ENCODE measurements at regions not wholly inside any gene's neighbourhood (a gene's known extent, or its start where the extent isn't known, plus 50 kb on each side); places are given as distances from the start of the nearest gene placed in this dataset.

GRCh38 chr6:138688580-138688979 is 85.0 kb upstream of the CCDC28A start:
- no peaks in the 10 kb centered on the region for H3K4me1 ChIP-seq (ENCODE audit: low read depth)
- DNase-seq (no peak), ATAC-seq (no peak)
- no peak overlapping the region for H3K4me3 ChIP-seq
- no peaks in the 10 kb centered on the region for H3K36me3 ChIP-seq (ENCODE audit: low read depth)
- intact Hi-C loops (cut with DNase I, micrococcal nuclease): no loop called here
- TF ChIP-seq CTCF (IDR thresholded peaks at IDR 0.05): no peak
- H3K9me3 ChIP-seq: no peaks in the 10 kb centered on the region

GRCh38 chr6:138689849-138690248 is 83.7 kb upstream of the CCDC28A start:
- Histone ChIP-seq H3K36me3 (ENCODE audit: low read depth) (no peaks in the 10 kb centered on the region), H3K4me3 (no peak overlapping the region), H3K9me3 (no peaks in the 10 kb centered on the region), H3K4me1 (ENCODE audit: low read depth) (no peaks in the 10 kb centered on the region)
- no peak for TF ChIP-seq CTCF (IDR thresholded peaks at IDR 0.05)
- DNase-seq (no peak), ATAC-seq (no peak)
- intact Hi-C loops (cut with DNase I, micrococcal nuclease): loop anchor here in 1 of 2 donors (10.0 kb wide), 1 partner anchor 75 kb away; no protein-coding TSS in a partner anchor

GRCh38 chr6:138690975-138691594 is 82.5 kb upstream of the CCDC28A start:
- intact Hi-C loops (cut with DNase I, micrococcal nuclease): loop anchor here in 1 of 2 donors (10.0 kb wide), 1 partner anchor 74 kb away; no protein-coding TSS in a partner anchor
- no peaks in the 10 kb centered on the region for H3K9me3 ChIP-seq
- H3K36me3 ChIP-seq (ENCODE audit: low read depth): no peaks in the 10 kb centered on the region
- H3K4me1 ChIP-seq (ENCODE audit: low read depth): no peaks in the 10 kb centered on the region
- H3K4me3 ChIP-seq: no peak overlapping the region
- ATAC-seq (no peak), DNase-seq (no peak)
- no peak for TF ChIP-seq CTCF (IDR thresholded peaks at IDR 0.05)

GRCh38 chr6:138691595-138692057 is 81.9 kb upstream of the CCDC28A start:
- DNase-seq (peak in 1 of 3 donors; percentile 7), ATAC-seq (peak; percentile 1)
- Histone ChIP-seq H3K9me3 (no peaks in the 10 kb centered on the region), H3K4me1 (ENCODE audit: low read depth) (no peaks in the 10 kb centered on the region), H3K36me3 (ENCODE audit: low read depth) (no peaks in the 10 kb centered on the region), H3K4me3 (no peak overlapping the region)
- no peak for TF ChIP-seq CTCF (IDR thresholded peaks at IDR 0.05)
- intact Hi-C loops (cut with DNase I, micrococcal nuclease): loop anchor here in 1 of 2 donors (10.0 kb wide), 1 partner anchor 73 kb away; no protein-coding TSS in a partner anchor

GRCh38 chr6:138692058-138692977 is 81.3 kb upstream of the CCDC28A start:
- peak; percentile 69 to 84 (median 78) for DNase-seq
- peak; percentile 75 for ATAC-seq
- H3K36me3 ChIP-seq (ENCODE audit: low read depth): no peaks in the 10 kb centered on the region
- intact Hi-C loops (cut with DNase I, micrococcal nuclease): loop anchor here in 1 of 2 donors (10.0 kb wide), 1 partner anchor 72 kb away; no protein-coding TSS in a partner anchor
- peak; percentile 96 for TF ChIP-seq CTCF (IDR thresholded peaks at IDR 0.05)
- H3K4me1 ChIP-seq (ENCODE audit: low read depth): no peaks in the 10 kb centered on the region
- H3K4me3 ChIP-seq: peak overlapping the region; percentile 74
- H3K9me3 ChIP-seq: no peaks in the 10 kb centered on the region

Measured in mucosa of descending colon (tissue), 3 donors.